Keratinocyte (primary cell): ENCODE measurements at regions not wholly inside any gene's neighbourhood (a gene's known extent, or its start where the extent isn't known, plus 50 kb on each side); places are given as distances from the start of the nearest gene placed in this dataset.

Experiments
- DNase-seq: peaks from one replicate; pipeline ENCODE4 v3.0.0-alpha.2; 2011; ENCODE audit warnings: low read depth, missing footprints, low spot score
- FAIRE-seq: peaks from 2 replicates; lab custom pipeline; 2011; peaks lifted over from hg19 to GRCh38; lab: Jason Lieb, UNC
- H2AFZ ChIP-seq: 2 replicates; pipeline ENCODE4 v1.6.0; 2012; ENCODE audit warnings: low read length, control low read depth, inconsistent platforms; ENCODE audit not compliant: control insufficient read depth
- H3K27ac ChIP-seq: 2 replicates; pipeline ENCODE4 v1.5.1; 2011; ENCODE audit warnings: low read length; ENCODE audit not compliant: control insufficient read depth, insufficient read depth
- H3K27me3 ChIP-seq: 3 replicates; pipeline ENCODE4 v1.6.0; 2011; ENCODE audit warnings: low read length; ENCODE audit not compliant: control insufficient read depth, insufficient read depth; ENCODE audit errors: extremely low read depth
- H3K36me3 ChIP-seq, 2 experiments: 2 replicates in 1 of 2; 3 replicates in 1 of 2; pipeline ENCODE4 v1.5.1; 2011; ENCODE audit warnings: low read length in 2 of 2, mild to moderate bottlenecking in 1 of 2; ENCODE audit not compliant: control insufficient read depth in 2 of 2, insufficient read depth in 2 of 2; ENCODE audit errors: extremely low read depth in 1 of 2
- H3K4me1 ChIP-seq: 3 replicates; pipeline ENCODE4 v1.5.1; 2011; ENCODE audit warnings: low read length; ENCODE audit not compliant: control insufficient read depth, insufficient read depth; ENCODE audit errors: extremely low read depth
- H3K4me2 ChIP-seq: 3 replicates; pipeline ENCODE4 v1.6.0; 2011; ENCODE audit warnings: low read depth, low read length; ENCODE audit not compliant: control insufficient read depth, insufficient read depth; ENCODE audit errors: extremely low read depth
- H3K4me3 ChIP-seq, 3 experiments: fragments of 200-600 bp in 1 of 3; sonication (generic) in 1 of 3; 2 replicates in 2 of 3; 3 replicates in 1 of 3; pipeline ENCODE4 v1.5.1; 2011 to 2016; ENCODE audit warnings: low read length in 3 of 3, mild to moderate bottlenecking in 3 of 3, control low read depth in 2 of 3, inconsistent platforms in 1 of 3, low read depth in 1 of 3, mixed read lengths in 1 of 3, mixed run types in 1 of 3, moderate library complexity in 1 of 3; ENCODE audit not compliant: control insufficient read depth in 2 of 3, insufficient read depth in 2 of 3; ENCODE audit errors: extremely low read depth in 1 of 3
- H3K79me2 ChIP-seq: 2 replicates; pipeline ENCODE4 v1.6.0; 2012; ENCODE audit warnings: low read length; ENCODE audit not compliant: control insufficient read depth, insufficient read depth
- H3K9ac ChIP-seq: 3 replicates; pipeline ENCODE4 v1.6.0; 2011; ENCODE audit warnings: low read length; ENCODE audit not compliant: control insufficient read depth, insufficient read depth; ENCODE audit errors: extremely low read depth
- H3K9me1 ChIP-seq: 3 replicates; pipeline ENCODE4 v1.6.0; 2011; ENCODE audit warnings: low read length; ENCODE audit not compliant: control insufficient read depth, insufficient read depth; ENCODE audit errors: extremely low read depth
- H3K9me3 ChIP-seq: 2 replicates; pipeline ENCODE4 v1.5.1; 2012; ENCODE audit warnings: low read depth, low read length; ENCODE audit not compliant: control insufficient read depth
- H4K20me1 ChIP-seq: 3 replicates; pipeline ENCODE4 v1.6.0; 2011; ENCODE audit warnings: low read length; ENCODE audit not compliant: control insufficient read depth, insufficient read depth; ENCODE audit errors: extremely low read depth
- CTCF ChIP-seq, 3 experiments: IDR thresholded peaks in 1 of 3; conservative IDR thresholded peaks in 1 of 3; optimal IDR thresholded peaks in 1 of 3; 2 replicates in 2 of 3; 3 replicates in 1 of 3; pipeline versions ENCODE3 to v1.5.1; 2011; ENCODE audit warnings: low read length in 3 of 3, mild to moderate bottlenecking in 3 of 3, moderate library complexity in 2 of 3, control low read depth in 1 of 3, inconsistent platforms in 1 of 3; ENCODE audit not compliant: insufficient read depth in 2 of 3; ENCODE audit errors: extremely low read depth in 1 of 3
- EZH2 ChIP-seq: IDR thresholded peaks from one replicate; pipeline ENCODE4 v1.6.1; 2012; ENCODE audit warnings: inconsistent platforms, mild to moderate bottlenecking, low read length, moderate library complexity
- dilution Hi-C: fragments of 300-500 bp; cut with MboI; formaldehyde crosslinking; loops from one replicate; pipeline ENCODE4 v1.7.0; 2020; ENCODE audit warnings: low sequenced_read_pairs; ENCODE audit not compliant: extremely low pct_ligation_motif_present

GRCh38 chr7:40965016-40965415 lies 737.9 kb downstream of the INHBA start:
- Histone ChIP-seq H3K27ac (no peak overlapping the region), H3K27me3 (no peaks in the 10 kb centered on the region), H3K9me3 (no peaks in the 10 kb centered on the region), H3K9ac (no peak overlapping the region), H3K79me2 (no peaks in the 10 kb centered on the region), H2AFZ (no peak overlapping the region), H3K4me2 (no peak overlapping the region), H4K20me1 (no peaks in the 10 kb centered on the region), H3K4me3 (no peak overlapping the region), H3K9me1 (no peaks in the 10 kb centered on the region), H3K4me1 (no peaks in the 10 kb centered on the region), H3K36me3 (no peaks in the 10 kb centered on the region)
- dilution Hi-C loops = no loop called here
- no peak for TF ChIP-seq CTCF (optimal IDR thresholded peaks at IDR 0.05 in 1 of 3, IDR thresholded peaks at IDR 0.05 in 1 of 3, conservative IDR thresholded peaks at IDR 0.05 in 1 of 3; ENCODE audit: extremely low read depth in 1 of 3, insufficient read depth in 2 of 3, low read length in 3 of 3)
- TF ChIP-seq EZH2 = no peak
- DNase-seq (no peak), FAIRE-seq (no peak)

GRCh38 chr7:40964610-40965009 lies 738.3 kb downstream of the INHBA start:
- FAIRE-seq (no peak), DNase-seq (no peak)
- Histone ChIP-seq H3K36me3 (no peaks in the 10 kb centered on the region), H3K27ac (no peak overlapping the region), H4K20me1 (no peaks in the 10 kb centered on the region), H3K4me1 (no peaks in the 10 kb centered on the region), H3K79me2 (no peaks in the 10 kb centered on the region), H3K9ac (no peak overlapping the region), H3K9me1 (no peaks in the 10 kb centered on the region), H3K9me3 (no peaks in the 10 kb centered on the region), H3K27me3 (no peaks in the 10 kb centered on the region), H3K4me2 (no peak overlapping the region), H2AFZ (no peak overlapping the region), H3K4me3 (no peak overlapping the region)
- TF ChIP-seq CTCF (optimal IDR thresholded peaks at IDR 0.05 in 1 of 3, IDR thresholded peaks at IDR 0.05 in 1 of 3, conservative IDR thresholded peaks at IDR 0.05 in 1 of 3; ENCODE audit: extremely low read depth in 1 of 3, insufficient read depth in 2 of 3, low read length in 3 of 3) = no peak
- no peak for TF ChIP-seq EZH2
- dilution Hi-C loops = no loop called here
